SK-N-SH (cell line): ENCODE measurements at regions not wholly inside any gene's neighbourhood (a gene's known extent, or its start where the extent isn't known, plus 50 kb on each side); places are given as distances from the start of the nearest gene placed in this dataset.
"Not testable (repeated sequence)": the region's sequence is repeated elsewhere in the genome, so short reads cannot be mapped to it uniquely, and the experiment has no call there.

Source experiments
- CTCF ChIA-PET: fragments of 300-600, 350-600 bp; formaldehyde crosslinking; extraction: SDS; loops from one replicate; lab custom pipeline; 2021; lab: Yijun Ruan, JAX
- POLR2A ChIA-PET: fragments of 350-600 bp; sonication (Branson Sonifier 250); formaldehyde crosslinking; extraction: SDS; loops from one replicate; lab custom pipeline; 2020; ENCODE audit warnings: antibody characterized with exemption, inconsistent platforms; lab: Yijun Ruan, JAX
- DNase-seq: peaks from one replicate; pipeline ENCODE4 v3.0.0; 2012
- H2AFZ ChIP-seq: fragments of 200-600 bp; sonication (generic); 2 replicates; pipeline ENCODE4 v1.8.1; 2016; ENCODE audit warnings: antibody characterized with exemption, mild to moderate bottlenecking, low read depth
- H3F3A ChIP-seq: fragments of 200-600 bp; sonication (generic); replicated peaks from 2 replicates; pipeline ENCODE3; 2016; ENCODE audit warnings: antibody characterized with exemption, mild to moderate bottlenecking; ENCODE audit not compliant: insufficient read depth
- H3K27ac ChIP-seq, 2 experiments: fragments of 200-500 bp in 1 of 2; fragments of 200-600 bp in 1 of 2; sonication (Bioruptor generic) in 1 of 2; sonication (generic), shearing (Covaris generic) in 1 of 2; 2 replicates each; pipeline versions ENCODE4 v1.5.1 to v1.6.1; 2014 to 2016; ENCODE audit warnings: low read depth in 2 of 2, inconsistent platforms in 1 of 2, low read length in 1 of 2, mild to moderate bottlenecking in 1 of 2, mixed read lengths in 1 of 2
- H3K27me3 ChIP-seq: fragments of 200-600 bp; sonication (generic), shearing (Covaris generic); 2 replicates; pipeline ENCODE4 v1.6.1; 2016; ENCODE audit warnings: mixed run types; ENCODE audit not compliant: insufficient read depth
- H3K36me3 ChIP-seq, 2 experiments: fragments of 200-500 bp in 1 of 2; fragments of 200-600 bp in 1 of 2; sonication (Bioruptor generic) in 1 of 2; sonication (generic) in 1 of 2; replicated peaks in 1 of 2; 2 replicates each; pipeline versions ENCODE3 to v1.5.1; 2014 to 2016; ENCODE audit warnings: low read length in 1 of 2, mild to moderate bottlenecking in 1 of 2; ENCODE audit not compliant: insufficient read depth in 2 of 2, control insufficient read depth in 1 of 2
- H3K4me1 ChIP-seq, 2 experiments: fragments of 200-500 bp in 1 of 2; fragments of 200-600 bp in 1 of 2; sonication (Bioruptor generic) in 1 of 2; sonication (generic), shearing (Covaris generic) in 1 of 2; 2 replicates each; pipeline versions ENCODE4 v1.5.1 to v1.6.1; 2014 to 2016; ENCODE audit warnings: low read depth in 1 of 2, low read length in 1 of 2, mixed run types in 1 of 2; ENCODE audit not compliant: insufficient read depth in 2 of 2, control insufficient read depth in 1 of 2
- H3K4me2 ChIP-seq: fragments of 200-600 bp; sonication (generic), shearing (Covaris generic); 2 replicates; pipeline ENCODE4 v1.6.1; 2017; ENCODE audit warnings: mixed run types
- H3K4me3 ChIP-seq, 2 experiments: fragments of 200-500 bp in 1 of 2; fragments of 200-600 bp in 1 of 2; sonication (Bioruptor generic) in 1 of 2; sonication (generic), shearing (Covaris generic) in 1 of 2; 2 replicates each; pipeline versions ENCODE4 v1.5.1 to v1.8.1; 2014 to 2016; ENCODE audit warnings: low read depth in 2 of 2, inconsistent platforms in 1 of 2, low read length in 1 of 2, mild to moderate bottlenecking in 1 of 2, mixed read lengths in 1 of 2, moderate library complexity in 1 of 2
- H3K79me2 ChIP-seq: fragments of 200-600 bp; sonication (generic); 2 replicates; pipeline ENCODE4 v1.8.1; 2017; ENCODE audit warnings: mild to moderate bottlenecking; ENCODE audit not compliant: insufficient read depth
- H3K9ac ChIP-seq: fragments of 200-600 bp; sonication (generic); 2 replicates; pipeline ENCODE4 v1.6.1; 2017; ENCODE audit warnings: mixed run types
- H3K9me2 ChIP-seq: fragments of 200-600 bp; sonication (generic); 2 replicates; pipeline ENCODE4 v1.6.1; 2017; ENCODE audit warnings: mixed run types
- H3K9me3 ChIP-seq: fragments of 200-600 bp; sonication (generic); 2 replicates; pipeline ENCODE4 v1.6.1; 2017; ENCODE audit warnings: mixed run types, mild to moderate bottlenecking, moderate library complexity
- H4K20me1 ChIP-seq: fragments of 200-600 bp; sonication (generic); 2 replicates; pipeline ENCODE4 v1.6.1; 2017; ENCODE audit warnings: mild to moderate bottlenecking, mixed run types; ENCODE audit not compliant: insufficient read depth
- CHD2 ChIP-seq: fragments of 150-350 bp; IDR thresholded peaks from 2 replicates; pipeline ENCODE4 v1.6.1; 2018; ENCODE audit warnings: low read length; ENCODE audit not compliant: partially characterized antibody
- ELF1 ChIP-seq: IDR thresholded peaks from 2 replicates; pipeline ENCODE4 v1.4.0; 2012
- FOXM1 ChIP-seq: IDR thresholded peaks from 2 replicates; pipeline ENCODE4 v1.4.0; 2012; ENCODE audit warnings: low read depth, mild to moderate bottlenecking
- GABPA ChIP-seq: IDR thresholded peaks from 2 replicates; pipeline ENCODE4 v1.4.0; 2012; ENCODE audit warnings: low read depth, mild to moderate bottlenecking
- MXI1 ChIP-seq: IDR thresholded peaks from 2 replicates; pipeline ENCODE4 v1.6.1; 2012; ENCODE audit warnings: mild to moderate bottlenecking, low read depth, low read length, improper control_type of control experiment
- NRF1 ChIP-seq: IDR thresholded peaks from 2 replicates; pipeline ENCODE4 v1.6.1; 2012; ENCODE audit warnings: low read depth, mild to moderate bottlenecking, low read length
- POLR2AphosphoS5 ChIP-seq: IDR thresholded peaks from 2 replicates; pipeline ENCODE4 v1.6.1; 2012; ENCODE audit warnings: low read depth, low read length
- RFX5 ChIP-seq: IDR thresholded peaks from 2 replicates; pipeline ENCODE4 v1.6.1; 2012; ENCODE audit warnings: mild to moderate bottlenecking, improper control_type of control experiment, low read length
- RXRA ChIP-seq: IDR thresholded peaks from 2 replicates; pipeline ENCODE4 v1.4.0; 2012; ENCODE audit warnings: low read depth, mild to moderate bottlenecking, borderline replicate concordance
- SIN3A ChIP-seq: IDR thresholded peaks from 2 replicates; pipeline ENCODE4 v1.6.1; 2012; ENCODE audit warnings: low read depth, mild to moderate bottlenecking, low read length, moderate library complexity, borderline replicate concordance
- TEAD4 ChIP-seq: IDR thresholded peaks from 2 replicates; pipeline ENCODE4 v1.4.0; 2012; ENCODE audit warnings: mild to moderate bottlenecking, borderline replicate concordance; ENCODE audit not compliant: insufficient read depth
- YY1 ChIP-seq: IDR thresholded peaks from 2 replicates; pipeline ENCODE4 v1.4.0; 2012; ENCODE audit warnings: low read depth, mild to moderate bottlenecking
- WGBS: methylation state at CpG from one replicate; pipeline ENCODE4 v1.1.6; 2017; ENCODE audit warnings: low lambda C conversion rate; 5-methylcytosine and 5-hydroxymethylcytosine counted together
- TF ChIP-seq, protein P1 (sequence below): fragments of 150-350 bp; IDR thresholded peaks from 2 replicates; pipeline ENCODE4 v1.6.1; 2017; ENCODE audit warnings: antibody characterized with exemption, low read length, low read depth, borderline replicate concordance
- TF ChIP-seq, protein P2 (sequence below): IDR thresholded peaks from 2 replicates; pipeline ENCODE4 v1.6.1; 2012; ENCODE audit warnings: mild to moderate bottlenecking, low read depth, low read length, moderate library complexity
- TF ChIP-seq, protein P3 (sequence below): fragments of 200-600 bp; sonication (generic); IDR thresholded peaks from 2 replicates; pipeline ENCODE4 v1.6.1; 2017; ENCODE audit warnings: antibody characterized with exemption, mild to moderate bottlenecking, moderate library complexity

DNA sequence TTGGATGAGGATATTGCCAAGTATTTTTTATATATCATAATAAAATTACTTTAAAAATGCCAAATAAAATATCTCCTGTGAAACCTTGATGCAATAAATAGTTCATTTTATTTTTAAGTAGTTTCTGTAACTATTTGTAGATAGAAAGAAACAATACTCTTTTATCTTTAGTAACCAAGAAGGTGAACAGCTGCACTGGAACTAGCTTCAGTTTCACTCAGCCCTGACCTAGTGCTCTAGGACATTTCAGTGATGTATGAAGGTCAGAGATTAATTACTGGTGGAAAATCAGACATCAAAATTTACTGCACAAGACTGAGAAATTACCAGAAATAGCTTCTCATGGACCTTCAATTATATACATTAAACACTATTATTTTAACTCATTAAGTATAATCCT is 1305.0 kb downstream of the CNTNAP5 start:
- no peaks in the 10 kb centered on the region for H3K27me3 ChIP-seq
- no peak overlapping the region for H3K4me2 ChIP-seq
- H3K9ac ChIP-seq = no peak overlapping the region
- no peak overlapping the region for H3K27ac ChIP-seq
- H2AFZ ChIP-seq = no peak overlapping the region
- TF ChIP-seq TEAD4 = no peak
- TF ChIP-seq RFX5 = no peak
- TF ChIP-seq, protein P1, sequence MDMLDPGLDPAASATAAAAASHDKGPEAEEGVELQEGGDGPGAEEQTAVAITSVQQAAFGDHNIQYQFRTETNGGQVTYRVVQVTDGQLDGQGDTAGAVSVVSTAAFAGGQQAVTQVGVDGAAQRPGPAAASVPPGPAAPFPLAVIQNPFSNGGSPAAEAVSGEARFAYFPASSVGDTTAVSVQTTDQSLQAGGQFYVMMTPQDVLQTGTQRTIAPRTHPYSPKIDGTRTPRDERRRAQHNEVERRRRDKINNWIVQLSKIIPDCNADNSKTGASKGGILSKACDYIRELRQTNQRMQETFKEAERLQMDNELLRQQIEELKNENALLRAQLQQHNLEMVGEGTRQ = no peak
- TF ChIP-seq CHD2 = no peak
- TF ChIP-seq, protein P2, sequence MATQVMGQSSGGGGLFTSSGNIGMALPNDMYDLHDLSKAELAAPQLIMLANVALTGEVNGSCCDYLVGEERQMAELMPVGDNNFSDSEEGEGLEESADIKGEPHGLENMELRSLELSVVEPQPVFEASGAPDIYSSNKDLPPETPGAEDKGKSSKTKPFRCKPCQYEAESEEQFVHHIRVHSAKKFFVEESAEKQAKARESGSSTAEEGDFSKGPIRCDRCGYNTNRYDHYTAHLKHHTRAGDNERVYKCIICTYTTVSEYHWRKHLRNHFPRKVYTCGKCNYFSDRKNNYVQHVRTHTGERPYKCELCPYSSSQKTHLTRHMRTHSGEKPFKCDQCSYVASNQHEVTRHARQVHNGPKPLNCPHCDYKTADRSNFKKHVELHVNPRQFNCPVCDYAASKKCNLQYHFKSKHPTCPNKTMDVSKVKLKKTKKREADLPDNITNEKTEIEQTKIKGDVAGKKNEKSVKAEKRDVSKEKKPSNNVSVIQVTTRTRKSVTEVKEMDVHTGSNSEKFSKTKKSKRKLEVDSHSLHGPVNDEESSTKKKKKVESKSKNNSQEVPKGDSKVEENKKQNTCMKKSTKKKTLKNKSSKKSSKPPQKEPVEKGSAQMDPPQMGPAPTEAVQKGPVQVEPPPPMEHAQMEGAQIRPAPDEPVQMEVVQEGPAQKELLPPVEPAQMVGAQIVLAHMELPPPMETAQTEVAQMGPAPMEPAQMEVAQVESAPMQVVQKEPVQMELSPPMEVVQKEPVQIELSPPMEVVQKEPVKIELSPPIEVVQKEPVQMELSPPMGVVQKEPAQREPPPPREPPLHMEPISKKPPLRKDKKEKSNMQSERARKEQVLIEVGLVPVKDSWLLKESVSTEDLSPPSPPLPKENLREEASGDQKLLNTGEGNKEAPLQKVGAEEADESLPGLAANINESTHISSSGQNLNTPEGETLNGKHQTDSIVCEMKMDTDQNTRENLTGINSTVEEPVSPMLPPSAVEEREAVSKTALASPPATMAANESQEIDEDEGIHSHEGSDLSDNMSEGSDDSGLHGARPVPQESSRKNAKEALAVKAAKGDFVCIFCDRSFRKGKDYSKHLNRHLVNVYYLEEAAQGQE = no peak
- no peak for TF ChIP-seq POLR2AphosphoS5
- no peak for TF ChIP-seq FOXM1
- TF ChIP-seq GABPA = no peak
- TF ChIP-seq RXRA = no peak
- no peaks in the 10 kb centered on the region for H4K20me1 ChIP-seq
- H3F3A ChIP-seq = no peaks in the 10 kb centered on the region
- H3K4me1 ChIP-seq = no peaks in the 10 kb centered on the region
- H3K36me3 ChIP-seq = no peaks in the 10 kb centered on the region
- DNase-seq = no peak
- no peaks in the 10 kb centered on the region for H3K9me2 ChIP-seq
- H3K79me2 ChIP-seq = no peaks in the 10 kb centered on the region
- POLR2A ChIA-PET = no interaction called here
- CTCF ChIA-PET = no interaction called here
- no peaks in the 10 kb centered on the region for H3K9me3 ChIP-seq
- no peak overlapping the region for H3K4me3 ChIP-seq

DNA sequence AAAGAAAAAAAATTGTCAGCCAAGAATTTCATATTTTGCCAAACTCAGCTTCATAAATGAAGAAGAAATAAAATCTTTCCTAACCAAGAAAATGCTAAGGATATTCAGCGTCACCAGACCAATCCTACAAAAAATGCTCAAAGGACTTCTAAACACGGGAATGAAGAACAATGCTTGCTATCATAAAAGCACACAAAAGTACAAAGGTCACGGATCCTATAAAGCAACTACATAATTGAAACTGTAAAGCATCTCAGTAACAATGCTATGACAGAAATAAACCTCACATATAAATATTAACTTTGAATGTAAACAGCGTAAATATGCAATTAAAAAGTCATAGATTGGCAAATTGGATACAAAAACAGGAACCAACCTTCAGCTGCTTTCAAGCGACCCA is 1314.6 kb upstream of the GYPC start:
- no peak overlapping the region for H3K4me2 ChIP-seq
- no peaks in the 10 kb centered on the region for H3K27me3 ChIP-seq
- H3K9ac ChIP-seq = no peak overlapping the region
- H3K36me3 ChIP-seq = no peaks in the 10 kb centered on the region
- ChIA-PET CTCF (interaction anchor here (1.1 kb wide), 1 partner anchor 10 kb away, joined by 3 read pairs; no protein-coding TSS in a partner anchor), POLR2A (interaction anchor here (0.6 kb wide), 1 partner anchor 20 kb away, joined by 3 read pairs; no protein-coding TSS in a partner anchor)
- no peak overlapping the region for H3K27ac ChIP-seq
- H3K9me3 ChIP-seq = 0 out of 2 replicates have a peak, but pooled peaks cover 3% of the 10 kb centered on the region
- no peaks in the 10 kb centered on the region for H3K9me2 ChIP-seq
- no peak overlapping the region for H3K4me3 ChIP-seq
- WGBS = 20% methylated on average over 5 of the region's 5 CpGs
- H2AFZ ChIP-seq = no peak overlapping the region
- H3K79me2 ChIP-seq = no peaks in the 10 kb centered on the region
- no peaks in the 10 kb centered on the region for H4K20me1 ChIP-seq
- no peaks in the 10 kb centered on the region for H3F3A ChIP-seq
- TF ChIP-seq, protein P1 = no peak
- TF ChIP-seq MXI1 (no peak), NRF1 (no peak), FOXM1 (no peak), SIN3A (no peak), ELF1 (no peak), YY1 (no peak)
- TF ChIP-seq, protein P3, sequence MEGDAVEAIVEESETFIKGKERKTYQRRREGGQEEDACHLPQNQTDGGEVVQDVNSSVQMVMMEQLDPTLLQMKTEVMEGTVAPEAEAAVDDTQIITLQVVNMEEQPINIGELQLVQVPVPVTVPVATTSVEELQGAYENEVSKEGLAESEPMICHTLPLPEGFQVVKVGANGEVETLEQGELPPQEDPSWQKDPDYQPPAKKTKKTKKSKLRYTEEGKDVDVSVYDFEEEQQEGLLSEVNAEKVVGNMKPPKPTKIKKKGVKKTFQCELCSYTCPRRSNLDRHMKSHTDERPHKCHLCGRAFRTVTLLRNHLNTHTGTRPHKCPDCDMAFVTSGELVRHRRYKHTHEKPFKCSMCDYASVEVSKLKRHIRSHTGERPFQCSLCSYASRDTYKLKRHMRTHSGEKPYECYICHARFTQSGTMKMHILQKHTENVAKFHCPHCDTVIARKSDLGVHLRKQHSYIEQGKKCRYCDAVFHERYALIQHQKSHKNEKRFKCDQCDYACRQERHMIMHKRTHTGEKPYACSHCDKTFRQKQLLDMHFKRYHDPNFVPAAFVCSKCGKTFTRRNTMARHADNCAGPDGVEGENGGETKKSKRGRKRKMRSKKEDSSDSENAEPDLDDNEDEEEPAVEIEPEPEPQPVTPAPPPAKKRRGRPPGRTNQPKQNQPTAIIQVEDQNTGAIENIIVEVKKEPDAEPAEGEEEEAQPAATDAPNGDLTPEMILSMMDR = no peak
- no peaks in the 10 kb centered on the region for H3K4me1 ChIP-seq
- no peak for DNase-seq

DNA sequence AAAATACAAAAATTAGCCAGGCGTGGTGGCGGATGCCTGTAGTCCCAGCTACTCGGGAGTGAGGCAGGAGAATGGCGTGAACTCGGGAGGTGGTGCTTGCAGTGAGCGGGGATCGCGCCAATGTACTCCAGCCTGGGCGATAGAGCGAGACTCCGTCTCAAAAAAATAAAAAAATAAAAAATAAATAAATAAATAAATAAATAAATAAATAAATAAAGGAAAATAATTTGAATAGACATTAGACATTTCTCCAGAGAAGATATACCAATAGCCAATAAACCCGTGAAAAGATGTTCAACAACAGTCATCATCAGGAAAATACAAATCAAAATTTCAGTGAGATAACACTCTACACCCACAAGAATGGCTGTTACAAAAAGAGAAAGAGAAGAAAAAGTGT is 1302.4 kb upstream of the GYPC start:
- POLR2A ChIA-PET, H3K79me2 ChIP-seq, H3K4me1 ChIP-seq, DNase-seq, H3K27ac ChIP-seq, H3K4me3 ChIP-seq, CTCF ChIA-PET, H2AFZ ChIP-seq, H4K20me1 ChIP-seq, H3K36me3 ChIP-seq, H3F3A ChIP-seq, H3K9ac ChIP-seq, H3K9me2 ChIP-seq, H3K4me2 ChIP-seq, H3K27me3 ChIP-seq, H3K9me3 ChIP-seq: not testable (repeated sequence)
- WGBS = 61% methylated on average over 12 of the region's 12 CpGs
